Endodermal cell (in vitro differentiated cells): ENCODE measurements at regions not wholly inside any gene's neighbourhood (a gene's known extent, or its start where the extent isn't known, plus 50 kb on each side); places are given as distances from the start of the nearest gene placed in this dataset.

Experiments
- DNase-seq: peaks from one replicate; pipeline ENCODE4 v3.0.0-alpha.2; 2017
- H3K27ac ChIP-seq: 2 replicates; pipeline ENCODE4 v1.5.1; 2013; ENCODE audit warnings: mild to moderate bottlenecking, low read depth, low read length, moderate library complexity
- H3K27me3 ChIP-seq: 2 replicates; pipeline ENCODE4 v1.6.1; 2013; ENCODE audit warnings: mild to moderate bottlenecking, low read length, moderate library complexity; ENCODE audit not compliant: insufficient read depth, control insufficient read depth, poor library complexity, severe bottlenecking
- H3K36me3 ChIP-seq: 2 replicates; pipeline ENCODE4 v1.7.0; 2013; ENCODE audit warnings: mild to moderate bottlenecking, low read length, moderate library complexity; ENCODE audit not compliant: control insufficient read depth, insufficient read depth
- H3K4me1 ChIP-seq: one replicate; pipeline ENCODE4 v1.7.0; 2013; ENCODE audit warnings: low read length; ENCODE audit not compliant: control insufficient read depth, insufficient read depth
- H3K4me3 ChIP-seq: 2 replicates; pipeline ENCODE4 v1.5.1; 2013; ENCODE audit warnings: mild to moderate bottlenecking, low read length, moderate library complexity
- H3K9ac ChIP-seq: 2 replicates; pipeline ENCODE4 v1.6.1; 2013; ENCODE audit warnings: mild to moderate bottlenecking, low read length, moderate library complexity; ENCODE audit not compliant: poor library complexity, severe bottlenecking; ENCODE audit errors: extremely low read depth
- H3K9me3 ChIP-seq: 2 replicates; pipeline ENCODE4 v1.6.1; 2013; ENCODE audit warnings: mild to moderate bottlenecking, low read length, moderate library complexity; ENCODE audit not compliant: control insufficient read depth
- H3K27ac Mint-ChIP-seq: 2 replicates; pipeline ENCODE4 v1.8.0; 2020; ENCODE audit warnings: mixed read lengths
- H3K27me3 Mint-ChIP-seq: 2 replicates; pipeline ENCODE4 v1.8.0; 2021; ENCODE audit warnings: mild to moderate bottlenecking, mixed read lengths; ENCODE audit not compliant: insufficient read depth
- H3K36me3 Mint-ChIP-seq: 2 replicates; pipeline ENCODE4 v1.8.0; 2020; ENCODE audit warnings: low read depth, mixed read lengths
- H3K4me1 Mint-ChIP-seq: 2 replicates; pipeline ENCODE4 v1.8.0; 2020; ENCODE audit warnings: mixed read lengths
- H3K4me3 Mint-ChIP-seq: 2 replicates; pipeline ENCODE4 v1.8.0; 2020; ENCODE audit warnings: mild to moderate bottlenecking, moderate library complexity, mixed read lengths
- H3K9me3 Mint-ChIP-seq: 2 replicates; pipeline ENCODE4 v1.8.0; 2020; ENCODE audit warnings: mild to moderate bottlenecking, mixed read lengths
- WGBS, 2 experiments: methylation state at CpG; one replicate each; pipeline versions ENCODE4 v1.1.5 to v1.1.7; 2013; ENCODE audit warnings: missing lambda C conversion rate in 2 of 2, mixed read lengths in 1 of 2; ENCODE audit not compliant: insufficient coverage in 1 of 2, insufficient read length in 1 of 2; 5-methylcytosine and 5-hydroxymethylcytosine counted together
- TF ChIP-seq, protein P1 (sequence below): fragments of 200-600 bp; sonication (generic); conservative IDR thresholded peaks from 2 replicates; pipeline ENCODE4 v1.5.0; 2021; ENCODE audit warnings: antibody characterized with exemption, mild to moderate bottlenecking

- DNase-seq: peak; percentile 41
- H3K9me3 ChIP-seq: no peaks in the 10 kb centered on the region
- no peaks in the 10 kb centered on the region for H3K36me3 ChIP-seq
- no peak overlapping the region for H3K27ac ChIP-seq
- H3K27me3 Mint-ChIP-seq: peaks cover 2% of the 10 kb centered on the region
- H3K4me3 ChIP-seq: no peak overlapping the region
- peaks cover 4% of the 10 kb centered on the region for H3K36me3 Mint-ChIP-seq
- peaks cover 2% of the 10 kb centered on the region for H3K4me1 ChIP-seq
- 92% methylated on average over 10 to 12 of the region's 12 CpGs for WGBS, 2 experiments
- no peaks in the 10 kb centered on the region for H3K27me3 ChIP-seq
- no peak overlapping the region for H3K4me3 Mint-ChIP-seq
- H3K4me1 Mint-ChIP-seq: peaks cover 17% of the 10 kb centered on the region
- H3K9ac ChIP-seq: no peak overlapping the region
- H3K9me3 Mint-ChIP-seq: peaks cover 19% of the 10 kb centered on the region
- H3K27ac Mint-ChIP-seq: no peak overlapping the region
- TF ChIP-seq, protein P1, sequence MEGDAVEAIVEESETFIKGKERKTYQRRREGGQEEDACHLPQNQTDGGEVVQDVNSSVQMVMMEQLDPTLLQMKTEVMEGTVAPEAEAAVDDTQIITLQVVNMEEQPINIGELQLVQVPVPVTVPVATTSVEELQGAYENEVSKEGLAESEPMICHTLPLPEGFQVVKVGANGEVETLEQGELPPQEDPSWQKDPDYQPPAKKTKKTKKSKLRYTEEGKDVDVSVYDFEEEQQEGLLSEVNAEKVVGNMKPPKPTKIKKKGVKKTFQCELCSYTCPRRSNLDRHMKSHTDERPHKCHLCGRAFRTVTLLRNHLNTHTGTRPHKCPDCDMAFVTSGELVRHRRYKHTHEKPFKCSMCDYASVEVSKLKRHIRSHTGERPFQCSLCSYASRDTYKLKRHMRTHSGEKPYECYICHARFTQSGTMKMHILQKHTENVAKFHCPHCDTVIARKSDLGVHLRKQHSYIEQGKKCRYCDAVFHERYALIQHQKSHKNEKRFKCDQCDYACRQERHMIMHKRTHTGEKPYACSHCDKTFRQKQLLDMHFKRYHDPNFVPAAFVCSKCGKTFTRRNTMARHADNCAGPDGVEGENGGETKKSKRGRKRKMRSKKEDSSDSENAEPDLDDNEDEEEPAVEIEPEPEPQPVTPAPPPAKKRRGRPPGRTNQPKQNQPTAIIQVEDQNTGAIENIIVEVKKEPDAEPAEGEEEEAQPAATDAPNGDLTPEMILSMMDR: no peak
These were observed 154.3 kb downstream of the ADAMTS15 start for GRCh38 chr11:130602641-130603334.

GRCh38 chr11:130603335-130603906, 155.0 kb downstream of the ADAMTS15 start:
- peaks cover 2% of the 10 kb centered on the region for H3K27me3 Mint-ChIP-seq
- no peak overlapping the region for H3K4me3 ChIP-seq
- WGBS, 2 experiments: 86 to 92% methylated on average over 6 to 7 of the region's 7 CpGs
- no peak overlapping the region for H3K9ac ChIP-seq
- no peaks in the 10 kb centered on the region for H3K27me3 ChIP-seq
- TF ChIP-seq, protein P1: no peak
- H3K4me3 Mint-ChIP-seq: no peak overlapping the region
- H3K4me1 Mint-ChIP-seq: peaks cover 17% of the 10 kb centered on the region
- no peaks in the 10 kb centered on the region for H3K36me3 ChIP-seq
- H3K27ac ChIP-seq: no peak overlapping the region
- no peaks in the 10 kb centered on the region for H3K9me3 ChIP-seq
- DNase-seq: peak; percentile 29
- H3K4me1 ChIP-seq: peaks cover 2% of the 10 kb centered on the region
- no peak overlapping the region for H3K27ac Mint-ChIP-seq
- peaks cover 4% of the 10 kb centered on the region for H3K36me3 Mint-ChIP-seq
- peaks cover 19% of the 10 kb centered on the region for H3K9me3 Mint-ChIP-seq

GRCh38 chr11:130604606-130605005, 156.2 kb downstream of the ADAMTS15 start:
- Mint-ChIP-seq H3K27ac (no peak overlapping the region), H3K4me3 (no peak overlapping the region), H3K4me1 (peaks cover 14% of the 10 kb centered on the region), H3K36me3 (peaks cover 4% of the 10 kb centered on the region), H3K27me3 (peaks cover 2% of the 10 kb centered on the region), H3K9me3 (peaks cover 19% of the 10 kb centered on the region)
- no peak for DNase-seq
- no peak overlapping the region for H3K9ac ChIP-seq
- no peaks in the 10 kb centered on the region for H3K27me3 ChIP-seq
- H3K36me3 ChIP-seq: no peaks in the 10 kb centered on the region
- H3K9me3 ChIP-seq: no peaks in the 10 kb centered on the region
- TF ChIP-seq, protein P1: no peak
- no peaks in the 10 kb centered on the region for H3K4me1 ChIP-seq
- WGBS, 2 experiments: 94 to 100% methylated on average over 1 of the region's 1 CpG
- no peak overlapping the region for H3K27ac ChIP-seq
- H3K4me3 ChIP-seq: no peak overlapping the region
